CD4-positive, CD25-positive, alpha-beta regulatory T cell (primary cell): ENCODE measurements at regions not wholly inside any gene's neighbourhood (a gene's known extent, or its start where the extent isn't known, plus 50 kb on each side); places are given as distances from the start of the nearest gene placed in this dataset.

ENCODE experiments used
- ATAC-seq, 2 donors: fragments of 150-1000 bp; cut with Tn5 transposase; one replicate each; pipeline ENCODE4 v1.10.0; 2021; ENCODE audit warnings: low read depth in 2 of 2, moderate number of reproducible peaks in 2 of 2, moderate library complexity in 1 of 2
- DNase-seq, 3 donors: peaks; one replicate each; pipeline versions ENCODE4 v3.0.0 to v3.0.0-alpha.2; 2012 to 2022; ENCODE audit warnings: mixed read lengths in 1 of 3
- H3K27ac ChIP-seq: one replicate; pipeline ENCODE4 v1.7.0; 2013; ENCODE audit warnings: mild to moderate bottlenecking, low read length; ENCODE audit not compliant: insufficient read depth, poor library complexity, severe bottlenecking
- H3K27me3 ChIP-seq: one replicate; pipeline ENCODE4 v1.7.0; 2013; ENCODE audit warnings: low read length; ENCODE audit not compliant: control insufficient read depth, insufficient read depth
- H3K36me3 ChIP-seq: one replicate; pipeline ENCODE4 v1.7.0; 2013; ENCODE audit warnings: mild to moderate bottlenecking, low read length, moderate library complexity; ENCODE audit not compliant: control insufficient read depth, insufficient read depth
- H3K4me1 ChIP-seq: 2 replicates; pipeline ENCODE4 v1.7.0; 2013; ENCODE audit warnings: mild to moderate bottlenecking, low read length; ENCODE audit not compliant: insufficient read depth, control insufficient read depth, poor library complexity, severe bottlenecking
- H3K4me3 ChIP-seq: one replicate; pipeline ENCODE4 v1.7.0; 2013; ENCODE audit warnings: low read depth, mild to moderate bottlenecking, low read length, moderate library complexity
- H3K9me3 ChIP-seq, 2 experiments: 1 replicate in 1 of 2; 2 replicates in 1 of 2; pipeline ENCODE4 v1.7.0; 2013; ENCODE audit warnings: low read length in 2 of 2, mild to moderate bottlenecking in 1 of 2, moderate library complexity in 1 of 2; ENCODE audit not compliant: control insufficient read depth in 2 of 2
- H3K27ac Mint-ChIP-seq, 3 donors: one replicate each; pipeline ENCODE4 v1.8.0; 2020 to 2022; ENCODE audit warnings: mild to moderate bottlenecking in 3 of 3, mixed read lengths in 3 of 3, moderate library complexity in 2 of 3
- H3K27me3 Mint-ChIP-seq: one replicate; pipeline ENCODE4 v1.8.0; 2022; ENCODE audit warnings: mild to moderate bottlenecking, mixed read lengths
- H3K36me3 Mint-ChIP-seq: one replicate; pipeline ENCODE4 v1.8.0; 2020; ENCODE audit warnings: mixed read lengths
- H3K4me1 Mint-ChIP-seq, 4 donors: one replicate each; pipeline ENCODE4 v1.8.0; 2020 to 2022; ENCODE audit warnings: mixed read lengths in 4 of 4, mild to moderate bottlenecking in 1 of 4
- H3K4me3 Mint-ChIP-seq, 4 donors: one replicate each; pipeline ENCODE4 v1.8.0; 2020 to 2022; ENCODE audit warnings: mild to moderate bottlenecking in 4 of 4, mixed read lengths in 4 of 4, moderate library complexity in 3 of 4
- H3K9me3 Mint-ChIP-seq, 7 donors: one replicate each; pipeline ENCODE4 v1.8.0; 2020 to 2022; ENCODE audit warnings: mixed read lengths in 7 of 7, mild to moderate bottlenecking in 3 of 7, moderate library complexity in 2 of 7

- no peak overlapping the region for H3K27ac Mint-ChIP-seq
- ATAC-seq (no peak), DNase-seq (no peak)
- no peaks in the 10 kb centered on the region for H3K4me1 Mint-ChIP-seq
- no peaks in the 10 kb centered on the region for H3K36me3 Mint-ChIP-seq
- H3K36me3 ChIP-seq, result no peaks in the 10 kb centered on the region
- no peak overlapping the region for H3K4me3 ChIP-seq
- H3K27ac ChIP-seq, result no peak overlapping the region
- no peaks in the 10 kb centered on the region for H3K9me3 ChIP-seq
- no peaks in the 10 kb centered on the region for H3K4me1 ChIP-seq
- H3K27me3 ChIP-seq, result no peaks in the 10 kb centered on the region
- H3K27me3 Mint-ChIP-seq, result no peaks in the 10 kb centered on the region
- H3K9me3 Mint-ChIP-seq, result peaks cover 0 to 2% (median 0%) of the 10 kb centered on the region in 7 donors
- H3K4me3 Mint-ChIP-seq, result no peak overlapping the region
Observed at GRCh38 chr5:112025757-112026156, 268.8 kb upstream of the NREP start.

GRCh38 chr5:112024769-112025168 lies 267.8 kb upstream of the NREP start:
- H3K4me1 Mint-ChIP-seq, result no peaks in the 10 kb centered on the region
- H3K4me3 Mint-ChIP-seq, result no peak overlapping the region
- H3K36me3 Mint-ChIP-seq, result no peaks in the 10 kb centered on the region
- DNase-seq (no peak), ATAC-seq (no peak)
- Histone ChIP-seq H3K4me3 (no peak overlapping the region), H3K27me3 (no peaks in the 10 kb centered on the region), H3K27ac (no peak overlapping the region), H3K9me3 (no peaks in the 10 kb centered on the region), H3K36me3 (no peaks in the 10 kb centered on the region), H3K4me1 (no peaks in the 10 kb centered on the region)
- no peak overlapping the region for H3K27ac Mint-ChIP-seq
- H3K27me3 Mint-ChIP-seq, result no peaks in the 10 kb centered on the region
- H3K9me3 Mint-ChIP-seq, result peaks cover 0 to 1% (median 0%) of the 10 kb centered on the region in 7 donors

GRCh38 chr5:112024221-112024620 lies 267.2 kb upstream of the NREP start:
- H3K27ac Mint-ChIP-seq, result no peak overlapping the region
- H3K4me1 Mint-ChIP-seq, result no peaks in the 10 kb centered on the region
- H3K27me3 ChIP-seq, result no peaks in the 10 kb centered on the region
- no peak overlapping the region for H3K27ac ChIP-seq
- no peaks in the 10 kb centered on the region for H3K9me3 ChIP-seq
- no peak for ATAC-seq
- no peaks in the 10 kb centered on the region for H3K4me1 ChIP-seq
- peaks cover 0 to 1% (median 0%) of the 10 kb centered on the region in 7 donors for H3K9me3 Mint-ChIP-seq
- no peaks in the 10 kb centered on the region for H3K27me3 Mint-ChIP-seq
- no peaks in the 10 kb centered on the region for H3K36me3 ChIP-seq
- H3K36me3 Mint-ChIP-seq, result no peaks in the 10 kb centered on the region
- no peak overlapping the region for H3K4me3 Mint-ChIP-seq
- no peak for DNase-seq
- no peak overlapping the region for H3K4me3 ChIP-seq

- ATAC-seq, result no peak
- H3K27me3 Mint-ChIP-seq, result no peaks in the 10 kb centered on the region
- no peak for DNase-seq
- no peaks in the 10 kb centered on the region for H3K4me1 ChIP-seq
- H3K4me3 ChIP-seq, result no peak overlapping the region
- no peak overlapping the region for H3K27ac Mint-ChIP-seq
- H3K36me3 ChIP-seq, result no peaks in the 10 kb centered on the region
- H3K9me3 Mint-ChIP-seq, result peaks cover 0 to 1% (median 0%) of the 10 kb centered on the region in 7 donors
- no peaks in the 10 kb centered on the region for H3K36me3 Mint-ChIP-seq
- H3K9me3 ChIP-seq, result no peaks in the 10 kb centered on the region
- no peak overlapping the region for H3K4me3 Mint-ChIP-seq
- H3K4me1 Mint-ChIP-seq, result no peaks in the 10 kb centered on the region
- H3K27ac ChIP-seq, result no peak overlapping the region
- no peaks in the 10 kb centered on the region for H3K27me3 ChIP-seq
Observed at GRCh38 chr5:112023766-112024165, 266.8 kb upstream of the NREP start.

- Mint-ChIP-seq H3K4me3 (no peak overlapping the region), H3K27me3 (no peaks in the 10 kb centered on the region), H3K27ac (no peak overlapping the region), H3K4me1 (no peaks in the 10 kb centered on the region), H3K36me3 (no peaks in the 10 kb centered on the region), H3K9me3 (peaks cover 0 to 2% (median 0%) of the 10 kb centered on the region in 7 donors)
- Histone ChIP-seq H3K27me3 (no peaks in the 10 kb centered on the region), H3K36me3 (no peaks in the 10 kb centered on the region), H3K4me3 (no peak overlapping the region), H3K4me1 (no peaks in the 10 kb centered on the region), H3K9me3 (no peaks in the 10 kb centered on the region), H3K27ac (no peak overlapping the region)
- ATAC-seq, result no peak
- DNase-seq, result no peak
Observed at GRCh38 chr5:112018846-112019245, 261.9 kb upstream of the NREP start.

GRCh38 chr5:112016980-112017379 lies 260.0 kb upstream of the NREP start:
- Histone ChIP-seq H3K27me3 (no peaks in the 10 kb centered on the region), H3K9me3 (no peaks in the 10 kb centered on the region), H3K4me3 (no peak overlapping the region), H3K36me3 (no peaks in the 10 kb centered on the region), H3K4me1 (no peaks in the 10 kb centered on the region), H3K27ac (no peak overlapping the region)
- Mint-ChIP-seq H3K27ac (no peak overlapping the region), H3K36me3 (no peaks in the 10 kb centered on the region), H3K4me1 (no peaks in the 10 kb centered on the region), H3K4me3 (no peak overlapping the region), H3K27me3 (no peaks in the 10 kb centered on the region), H3K9me3 (peaks cover 0 to 2% (median 0%) of the 10 kb centered on the region in 7 donors)
- ATAC-seq (no peak), DNase-seq (no peak)

GRCh38 chr5:112014783-112015395 lies 257.9 kb upstream of the NREP start:
- H3K4me1 ChIP-seq, result no peaks in the 10 kb centered on the region
- Mint-ChIP-seq H3K27me3 (no peaks in the 10 kb centered on the region), H3K4me1 (no peaks in the 10 kb centered on the region), H3K9me3 (peaks cover 0 to 2% (median 0%) of the 10 kb centered on the region in 7 donors), H3K27ac (no peak overlapping the region), H3K4me3 (no peak overlapping the region), H3K36me3 (no peaks in the 10 kb centered on the region)
- H3K27ac ChIP-seq, result no peak overlapping the region
- H3K36me3 ChIP-seq, result no peaks in the 10 kb centered on the region
- no peaks in the 10 kb centered on the region for H3K9me3 ChIP-seq
- no peak overlapping the region for H3K4me3 ChIP-seq
- no peak for ATAC-seq
- no peaks in the 10 kb centered on the region for H3K27me3 ChIP-seq
- DNase-seq, result no peak

- Mint-ChIP-seq H3K36me3 (no peaks in the 10 kb centered on the region), H3K9me3 (peaks cover 0 to 2% (median 0%) of the 10 kb centered on the region in 7 donors), H3K27me3 (no peaks in the 10 kb centered on the region), H3K4me3 (no peak overlapping the region), H3K27ac (no peak overlapping the region), H3K4me1 (no peaks in the 10 kb centered on the region)
- no peak overlapping the region for H3K27ac ChIP-seq
- DNase-seq (no peak), ATAC-seq (no peak)
- H3K36me3 ChIP-seq, result no peaks in the 10 kb centered on the region
- no peaks in the 10 kb centered on the region for H3K27me3 ChIP-seq
- no peak overlapping the region for H3K4me3 ChIP-seq
- H3K9me3 ChIP-seq, result no peaks in the 10 kb centered on the region
- H3K4me1 ChIP-seq, result no peaks in the 10 kb centered on the region
Observed at GRCh38 chr5:112013660-112014059, 256.7 kb upstream of the NREP start.
